SK-N-SH (cell line): ENCODE measurements at regions not wholly inside any gene's neighbourhood (a gene's known extent, or its start where the extent isn't known, plus 50 kb on each side); places are given as distances from the start of the nearest gene placed in this dataset.

Experiments
- CTCF ChIA-PET: fragments of 300-600, 350-600 bp; formaldehyde crosslinking; extraction: SDS; loops from one replicate; lab custom pipeline; 2021; lab: Yijun Ruan, JAX
- POLR2A ChIA-PET: fragments of 350-600 bp; sonication (Branson Sonifier 250); formaldehyde crosslinking; extraction: SDS; loops from one replicate; lab custom pipeline; 2020; ENCODE audit warnings: antibody characterized with exemption, inconsistent platforms; lab: Yijun Ruan, JAX
- DNase-seq: peaks from one replicate; pipeline ENCODE4 v3.0.0; 2012
- H2AFZ ChIP-seq: fragments of 200-600 bp; sonication (generic); 2 replicates; pipeline ENCODE4 v1.8.1; 2016; ENCODE audit warnings: antibody characterized with exemption, mild to moderate bottlenecking, low read depth
- H3F3A ChIP-seq: fragments of 200-600 bp; sonication (generic); replicated peaks from 2 replicates; pipeline ENCODE3; 2016; ENCODE audit warnings: antibody characterized with exemption, mild to moderate bottlenecking; ENCODE audit not compliant: insufficient read depth
- H3K27ac ChIP-seq, 2 experiments: fragments of 200-500 bp in 1 of 2; fragments of 200-600 bp in 1 of 2; sonication (Bioruptor generic) in 1 of 2; sonication (generic), shearing (Covaris generic) in 1 of 2; 2 replicates each; pipeline versions ENCODE4 v1.5.1 to v1.6.1; 2014 to 2016; ENCODE audit warnings: low read depth in 2 of 2, inconsistent platforms in 1 of 2, low read length in 1 of 2, mild to moderate bottlenecking in 1 of 2, mixed read lengths in 1 of 2
- H3K27me3 ChIP-seq: fragments of 200-600 bp; sonication (generic), shearing (Covaris generic); 2 replicates; pipeline ENCODE4 v1.6.1; 2016; ENCODE audit warnings: mixed run types; ENCODE audit not compliant: insufficient read depth
- H3K36me3 ChIP-seq, 2 experiments: fragments of 200-500 bp in 1 of 2; fragments of 200-600 bp in 1 of 2; sonication (Bioruptor generic) in 1 of 2; sonication (generic) in 1 of 2; replicated peaks in 1 of 2; 2 replicates each; pipeline versions ENCODE3 to v1.5.1; 2014 to 2016; ENCODE audit warnings: low read length in 1 of 2, mild to moderate bottlenecking in 1 of 2; ENCODE audit not compliant: insufficient read depth in 2 of 2, control insufficient read depth in 1 of 2
- H3K4me1 ChIP-seq, 2 experiments: fragments of 200-500 bp in 1 of 2; fragments of 200-600 bp in 1 of 2; sonication (Bioruptor generic) in 1 of 2; sonication (generic), shearing (Covaris generic) in 1 of 2; 2 replicates each; pipeline versions ENCODE4 v1.5.1 to v1.6.1; 2014 to 2016; ENCODE audit warnings: low read depth in 1 of 2, low read length in 1 of 2, mixed run types in 1 of 2; ENCODE audit not compliant: insufficient read depth in 2 of 2, control insufficient read depth in 1 of 2
- H3K4me2 ChIP-seq: fragments of 200-600 bp; sonication (generic), shearing (Covaris generic); 2 replicates; pipeline ENCODE4 v1.6.1; 2017; ENCODE audit warnings: mixed run types
- H3K4me3 ChIP-seq, 2 experiments: fragments of 200-500 bp in 1 of 2; fragments of 200-600 bp in 1 of 2; sonication (Bioruptor generic) in 1 of 2; sonication (generic), shearing (Covaris generic) in 1 of 2; 2 replicates each; pipeline versions ENCODE4 v1.5.1 to v1.8.1; 2014 to 2016; ENCODE audit warnings: low read depth in 2 of 2, inconsistent platforms in 1 of 2, low read length in 1 of 2, mild to moderate bottlenecking in 1 of 2, mixed read lengths in 1 of 2, moderate library complexity in 1 of 2
- H3K79me2 ChIP-seq: fragments of 200-600 bp; sonication (generic); 2 replicates; pipeline ENCODE4 v1.8.1; 2017; ENCODE audit warnings: mild to moderate bottlenecking; ENCODE audit not compliant: insufficient read depth
- H3K9ac ChIP-seq: fragments of 200-600 bp; sonication (generic); 2 replicates; pipeline ENCODE4 v1.6.1; 2017; ENCODE audit warnings: mixed run types
- H3K9me2 ChIP-seq: fragments of 200-600 bp; sonication (generic); 2 replicates; pipeline ENCODE4 v1.6.1; 2017; ENCODE audit warnings: mixed run types
- H3K9me3 ChIP-seq: fragments of 200-600 bp; sonication (generic); 2 replicates; pipeline ENCODE4 v1.6.1; 2017; ENCODE audit warnings: mixed run types, mild to moderate bottlenecking, moderate library complexity
- H4K20me1 ChIP-seq: fragments of 200-600 bp; sonication (generic); 2 replicates; pipeline ENCODE4 v1.6.1; 2017; ENCODE audit warnings: mild to moderate bottlenecking, mixed run types; ENCODE audit not compliant: insufficient read depth
- FOXJ3 ChIP-seq: sonication (generic); formaldehyde crosslinking; IDR thresholded peaks from 2 replicates; pipeline ENCODE4 v1.5.1; 2020; ENCODE audit warnings: mild to moderate bottlenecking, missing genetic modification reagents
- JUND ChIP-seq: IDR thresholded peaks from 2 replicates; pipeline ENCODE4 v1.4.0; 2012
- MEF2A ChIP-seq: IDR thresholded peaks from 2 replicates; pipeline ENCODE4 v1.4.0; 2012; ENCODE audit warnings: low read depth, borderline replicate concordance
- NFIC ChIP-seq: IDR thresholded peaks from 2 replicates; pipeline ENCODE4 v1.4.0; 2012; ENCODE audit warnings: borderline replicate concordance
- PBX3 ChIP-seq: IDR thresholded peaks from 2 replicates; pipeline ENCODE4; 2012
- RAD21 ChIP-seq: IDR thresholded peaks from 2 replicates; pipeline ENCODE4 v1.6.1; 2012; ENCODE audit warnings: mild to moderate bottlenecking, low read length
- RFX5 ChIP-seq: IDR thresholded peaks from 2 replicates; pipeline ENCODE4 v1.6.1; 2012; ENCODE audit warnings: mild to moderate bottlenecking, improper control_type of control experiment, low read length
- SIN3A ChIP-seq: IDR thresholded peaks from 2 replicates; pipeline ENCODE4 v1.6.1; 2012; ENCODE audit warnings: low read depth, mild to moderate bottlenecking, low read length, moderate library complexity, borderline replicate concordance
- YY1 ChIP-seq: IDR thresholded peaks from 2 replicates; pipeline ENCODE4 v1.4.0; 2012; ENCODE audit warnings: low read depth, mild to moderate bottlenecking
- WGBS: methylation state at CpG from one replicate; pipeline ENCODE4 v1.1.6; 2017; ENCODE audit warnings: low lambda C conversion rate; 5-methylcytosine and 5-hydroxymethylcytosine counted together
- TF ChIP-seq, protein P1 (sequence below): IDR thresholded peaks from 2 replicates; pipeline ENCODE4 v1.4.0; 2012; ENCODE audit warnings: low read depth, borderline replicate concordance

GRCh38 chr7:85924062-85924461 lies 719.6 kb upstream of the GRM3 start:
- ChIA-PET POLR2A (no interaction called here), CTCF (no interaction called here)
- no peaks in the 10 kb centered on the region; the same call in 1 of the 2 replicates for H3K9me2 ChIP-seq
- TF ChIP-seq RFX5 (no peak), FOXJ3 (CRISPR knock-in tag) (no peak)
- TF ChIP-seq, protein P1, sequence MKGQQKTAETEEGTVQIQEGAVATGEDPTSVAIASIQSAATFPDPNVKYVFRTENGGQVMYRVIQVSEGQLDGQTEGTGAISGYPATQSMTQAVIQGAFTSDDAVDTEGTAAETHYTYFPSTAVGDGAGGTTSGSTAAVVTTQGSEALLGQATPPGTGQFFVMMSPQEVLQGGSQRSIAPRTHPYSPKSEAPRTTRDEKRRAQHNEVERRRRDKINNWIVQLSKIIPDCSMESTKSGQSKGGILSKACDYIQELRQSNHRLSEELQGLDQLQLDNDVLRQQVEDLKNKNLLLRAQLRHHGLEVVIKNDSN: no peak
- WGBS: 17% methylated on average over 2 of the region's 2 CpGs
- H2AFZ ChIP-seq: no peak overlapping the region
- H4K20me1 ChIP-seq: no peaks in the 10 kb centered on the region
- H3K27me3 ChIP-seq: no peaks in the 10 kb centered on the region
- no peaks in the 10 kb centered on the region for H3F3A ChIP-seq
- H3K27ac ChIP-seq: no peak overlapping the region
- H3K9me3 ChIP-seq: no peaks in the 10 kb centered on the region
- no peak overlapping the region for H3K4me3 ChIP-seq
- no peak overlapping the region for H3K9ac ChIP-seq
- no peaks in the 10 kb centered on the region for H3K79me2 ChIP-seq
- H3K36me3 ChIP-seq: no peaks in the 10 kb centered on the region
- H3K4me1 ChIP-seq: no peaks in the 10 kb centered on the region
- DNase-seq: no peak
- H3K4me2 ChIP-seq: no peak overlapping the region

DNA sequence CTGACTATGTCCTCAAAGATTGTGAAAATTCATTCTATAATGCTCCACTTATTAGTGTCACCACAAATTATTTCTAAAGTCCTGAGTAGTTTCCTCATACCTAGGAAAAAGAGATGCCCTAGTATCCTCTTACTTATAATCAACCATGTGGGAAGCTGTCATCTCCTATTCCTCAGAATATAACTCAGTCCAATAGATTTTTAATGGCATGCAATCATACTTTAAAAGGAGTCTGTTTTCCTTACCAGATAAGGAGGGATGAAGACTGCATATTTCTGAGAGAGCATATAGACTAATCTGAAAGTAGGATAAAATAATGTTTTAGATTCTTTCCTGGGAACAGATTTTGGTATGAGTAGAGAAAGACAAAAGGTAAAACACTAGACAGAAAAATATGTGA lies 727.7 kb upstream of the GRM3 start:
- Histone ChIP-seq H3K9me3 (no peaks in the 10 kb centered on the region), H3K27me3 (no peaks in the 10 kb centered on the region), H3K4me1 (no peaks in the 10 kb centered on the region), H2AFZ (no peak overlapping the region), H3K9me2 (0 out of 2 replicates have a peak, but pooled peaks cover 4% of the 10 kb centered on the region), H3K36me3 (no peaks in the 10 kb centered on the region), H3K4me2 (no peak overlapping the region), H4K20me1 (no peaks in the 10 kb centered on the region), H3K9ac (no peak overlapping the region), H3K4me3 (no peak overlapping the region), H3K27ac (no peak overlapping the region), H3K79me2 (no peaks in the 10 kb centered on the region), H3F3A (peaks cover 4% of the 10 kb centered on the region)
- no peak for DNase-seq
- ChIA-PET POLR2A (no interaction called here), CTCF (interaction anchor here (0.6 to 1.4 kb wide), 2 partner anchors 554 to 793 kb away, joined by 3 to 5 read pairs; no protein-coding TSS in a partner anchor)
- no peak for TF ChIP-seq JUND

DNA sequence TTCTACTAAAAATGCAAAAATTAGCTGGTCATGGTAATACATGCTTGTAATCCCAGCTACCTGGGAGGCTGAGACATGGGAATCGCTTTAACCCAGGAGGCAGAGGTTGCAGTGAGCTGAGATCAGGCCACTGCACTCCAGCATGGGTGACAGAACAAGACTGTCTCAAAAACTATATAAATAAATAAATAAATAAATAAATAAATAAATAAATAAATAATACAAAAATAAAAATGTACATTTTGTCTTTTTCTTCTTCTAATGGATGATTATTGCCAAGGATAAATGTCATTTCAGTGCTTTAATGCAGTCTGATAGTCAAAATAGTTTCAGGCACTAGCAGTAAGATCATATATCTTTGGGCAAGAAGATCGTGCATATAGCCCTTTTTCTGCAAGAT lies 727.6 kb upstream of the SEMA3D start:
- Histone ChIP-seq H3K4me1 (no peaks in the 10 kb centered on the region), H4K20me1 (no peaks in the 10 kb centered on the region), H3F3A (peaks cover 4% of the 10 kb centered on the region), H3K4me2 (no peak overlapping the region), H3K36me3 (no peaks in the 10 kb centered on the region), H3K79me2 (no peaks in the 10 kb centered on the region), H3K27me3 (no peaks in the 10 kb centered on the region), H3K4me3 (no peak overlapping the region), H3K9me3 (no peaks in the 10 kb centered on the region), H3K27ac (no peak overlapping the region), H3K9me2 (0 out of 2 replicates have a peak, but pooled peaks cover 4% of the 10 kb centered on the region), H3K9ac (no peak overlapping the region), H2AFZ (no peak overlapping the region)
- POLR2A ChIA-PET: no interaction called here
- CTCF ChIA-PET: interaction anchor here (1.0 kb wide), 1 partner anchor 23 kb away, joined by 3 read pairs; no protein-coding TSS in a partner anchor
- DNase-seq: no peak
- no peak for TF ChIP-seq YY1
- TF ChIP-seq NFIC: no peak
- 10% methylated on average over 2 of the region's 2 CpGs for WGBS

DNA sequence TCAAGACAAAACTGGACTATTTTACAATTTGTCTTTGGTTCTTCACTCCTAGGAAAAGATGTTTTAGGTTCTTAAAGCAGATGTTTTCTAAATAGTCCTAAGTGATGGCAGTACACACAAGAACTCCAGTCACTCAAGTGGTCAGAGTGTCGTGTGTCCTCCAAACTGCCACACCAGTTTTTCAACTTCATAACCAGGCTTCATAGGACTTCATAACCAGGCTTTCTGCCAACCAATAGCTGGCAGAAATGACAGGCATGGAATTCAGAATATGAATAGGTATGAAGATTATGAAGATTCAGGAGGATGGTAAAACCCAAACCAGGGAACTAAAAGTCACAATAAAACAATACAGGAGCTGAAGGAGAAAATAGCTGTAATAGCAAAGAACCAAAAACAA lies 721.2 kb upstream of the SEMA3D start:
- no peaks in the 10 kb centered on the region for H3K36me3 ChIP-seq
- ChIA-PET POLR2A (no interaction called here), CTCF (no interaction called here)
- TF ChIP-seq RFX5 (no peak), RAD21 (no peak), PBX3 (no peak), MEF2A (no peak), SIN3A (no peak)
- no peaks in the 10 kb centered on the region for H3K79me2 ChIP-seq
- H3K9ac ChIP-seq: no peak overlapping the region
- 3% methylated on average over 1 of the region's 1 CpG for WGBS
- DNase-seq: no peak
- no peaks in the 10 kb centered on the region for H4K20me1 ChIP-seq
- no peak overlapping the region for H3K4me2 ChIP-seq
- no peak overlapping the region for H3K4me3 ChIP-seq
- H2AFZ ChIP-seq: no peak overlapping the region
- H3F3A ChIP-seq: no peaks in the 10 kb centered on the region
- 0 out of 2 replicates have a peak, but pooled peaks cover 4% of the 10 kb centered on the region for H3K9me2 ChIP-seq
- H3K27ac ChIP-seq: no peak overlapping the region
- no peaks in the 10 kb centered on the region for H3K9me3 ChIP-seq
- H3K4me1 ChIP-seq: no peaks in the 10 kb centered on the region
- no peaks in the 10 kb centered on the region for H3K27me3 ChIP-seq
